ENCODE measurements at regions not wholly inside any gene's neighbourhood (a gene's known extent, or its start where the extent isn't known, plus 50 kb on each side); places are given as distances from the start of the nearest gene placed in this dataset.

DNA sequence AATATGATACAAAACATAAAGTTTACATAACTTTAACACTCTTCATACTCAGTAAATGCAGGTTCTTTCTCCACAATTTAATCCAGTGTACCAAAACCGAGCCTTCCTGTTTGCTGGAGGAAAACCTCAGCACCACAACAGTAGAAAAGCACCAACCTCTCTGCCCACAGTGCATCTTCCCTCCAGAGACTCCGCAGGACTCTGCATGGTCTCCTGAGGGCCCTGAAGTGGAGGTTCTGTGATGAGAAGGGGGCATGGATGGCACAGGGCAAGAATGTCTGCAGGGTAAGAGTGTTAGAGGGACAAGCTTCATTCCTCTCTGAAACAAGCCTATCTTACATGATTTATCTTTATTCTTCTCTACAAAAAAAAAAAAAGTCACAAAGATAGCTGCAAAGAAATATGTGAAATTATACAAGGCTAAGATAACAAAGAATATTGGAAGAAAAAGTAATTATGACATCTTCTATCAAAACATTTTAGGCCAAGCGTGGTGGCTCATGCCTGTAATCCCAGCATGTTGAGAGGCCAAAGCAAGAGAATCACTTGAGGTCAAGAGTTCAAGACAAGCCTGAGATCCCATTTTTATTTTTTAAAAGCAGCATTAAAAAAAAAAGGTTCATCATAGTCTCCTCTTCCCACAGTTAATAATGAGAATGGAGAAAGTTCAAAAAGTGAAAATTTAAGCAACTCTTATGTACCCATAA is 102.0 kb downstream of the VPREB1 start:
- Histone ChIP-seq H3K27me3 (no peaks in the 10 kb centered on the region), H3K4me1 (no peaks in the 10 kb centered on the region), H3K36me3 (no peaks in the 10 kb centered on the region), H3K4me3 (no peak overlapping the region), H3K27ac (no peak overlapping the region), H3K9me3 (no peaks in the 10 kb centered on the region)
- intact Hi-C loops (cut with DNase I) = no loop called here
- TF ChIP-seq CTCF (IDR thresholded peaks at IDR 0.05) = no peak
- DNase-seq (ENCODE audit: low spot score in 2 of 2) = no peak

DNA sequence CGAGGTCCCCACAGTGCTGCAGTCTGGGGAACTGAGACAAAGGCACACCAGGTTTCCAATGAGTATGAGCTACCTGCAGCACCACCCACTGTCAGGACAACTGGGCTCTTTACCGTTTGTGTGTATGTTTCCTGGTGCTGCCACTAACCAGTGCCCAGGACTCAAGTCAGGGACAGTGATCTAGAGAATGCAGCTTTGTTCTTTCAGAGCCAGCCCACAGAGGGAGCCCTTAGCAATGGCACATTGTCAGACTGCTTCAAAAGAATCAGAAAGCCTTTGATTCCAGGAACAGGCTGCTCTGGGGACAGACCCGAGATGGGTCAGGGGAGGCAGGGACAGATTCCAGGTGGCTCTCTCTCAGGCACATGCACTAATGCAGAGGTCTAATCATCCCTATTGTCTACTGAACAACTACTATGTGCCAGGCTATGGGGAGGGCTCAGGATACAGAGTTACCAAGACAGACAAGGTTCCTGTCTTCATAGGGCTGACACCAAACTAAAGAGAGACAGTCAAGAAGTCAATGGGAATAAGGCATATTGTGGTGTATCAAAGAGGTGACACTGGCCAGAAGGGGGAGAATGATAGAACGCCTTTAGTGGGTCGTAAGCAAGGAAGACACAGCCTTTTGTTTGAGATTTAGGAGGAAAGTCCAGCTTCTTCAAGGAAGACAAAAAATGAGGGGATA is 103.7 kb downstream of the VPREB1 start:
- intact Hi-C loops (cut with DNase I) = no loop called here
- Histone ChIP-seq H3K27ac (no peak overlapping the region), H3K36me3 (no peaks in the 10 kb centered on the region), H3K9me3 (no peaks in the 10 kb centered on the region), H3K4me1 (no peaks in the 10 kb centered on the region), H3K27me3 (no peaks in the 10 kb centered on the region), H3K4me3 (no peak overlapping the region)
- no peak for DNase-seq (ENCODE audit: low spot score in 2 of 2)
- TF ChIP-seq CTCF (IDR thresholded peaks at IDR 0.05) = no peak

GRCh38 chr22:22348815-22349454 is 104.3 kb downstream of the VPREB1 start:
- Histone ChIP-seq H3K9me3 (no peaks in the 10 kb centered on the region), H3K4me1 (no peaks in the 10 kb centered on the region), H3K27me3 (no peaks in the 10 kb centered on the region), H3K4me3 (no peak overlapping the region), H3K27ac (no peak overlapping the region), H3K36me3 (no peaks in the 10 kb centered on the region)
- DNase-seq (ENCODE audit: low spot score in 2 of 2) = no peak
- intact Hi-C loops (cut with DNase I) = no loop called here
- TF ChIP-seq CTCF (IDR thresholded peaks at IDR 0.05) = no peak

GRCh38 chr22:22349455-22349836 is 104.9 kb downstream of the VPREB1 start:
- Histone ChIP-seq H3K9me3 (no peaks in the 10 kb centered on the region), H3K27me3 (no peaks in the 10 kb centered on the region), H3K27ac (no peak overlapping the region), H3K36me3 (no peaks in the 10 kb centered on the region), H3K4me1 (no peaks in the 10 kb centered on the region), H3K4me3 (no peak overlapping the region)
- intact Hi-C loops (cut with DNase I) = no loop called here
- no peak for DNase-seq (ENCODE audit: low spot score in 2 of 2)
- TF ChIP-seq CTCF (IDR thresholded peaks at IDR 0.05) = no peak

DNA sequence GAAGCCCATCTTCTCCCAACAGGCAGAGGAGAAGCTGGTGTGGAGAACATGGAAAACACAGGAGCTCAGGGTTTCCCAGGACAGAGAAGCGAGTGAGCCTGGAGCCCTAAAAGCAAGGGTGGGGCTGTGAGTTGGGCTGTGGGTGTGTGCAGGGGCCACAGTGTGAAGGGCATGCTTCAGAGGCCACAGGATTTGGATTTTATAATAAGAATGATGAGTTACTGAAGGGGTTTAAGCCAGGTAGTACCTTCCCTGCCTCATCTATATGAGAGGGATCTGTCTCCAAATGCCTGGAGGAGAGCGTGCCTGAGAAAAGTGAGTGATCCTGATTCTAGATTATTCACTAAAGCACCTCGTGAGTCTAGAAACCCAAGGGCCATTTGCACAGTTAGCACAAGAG is 106.8 kb downstream of the VPREB1 start:
- no peaks in the 10 kb centered on the region for H3K36me3 ChIP-seq
- no peak for TF ChIP-seq CTCF (IDR thresholded peaks at IDR 0.05)
- H3K4me1 ChIP-seq = no peaks in the 10 kb centered on the region
- intact Hi-C loops (cut with DNase I) = no loop called here
- H3K27me3 ChIP-seq = no peaks in the 10 kb centered on the region
- H3K9me3 ChIP-seq = no peaks in the 10 kb centered on the region
- no peak overlapping the region for H3K27ac ChIP-seq
- no peak overlapping the region for H3K4me3 ChIP-seq
- DNase-seq (ENCODE audit: low spot score in 2 of 2) = no peak

Data from ascending aorta (tissue), 2 donors.